H1 (cell line): ENCODE measurements at regions not wholly inside any gene's neighbourhood (a gene's known extent, or its start where the extent isn't known, plus 50 kb on each side); places are given as distances from the start of the nearest gene placed in this dataset.

ENCODE experiments used
- CHD2 ChIP-seq: IDR thresholded peaks from 2 replicates; pipeline ENCODE4 v1.6.1; 2012; ENCODE audit warnings: low read length, improper control_type of control experiment
- KDM5A ChIP-seq: fragments of 200-600 bp; IDR thresholded peaks from 2 replicates; pipeline ENCODE4 v1.7.1; 2012; ENCODE audit warnings: mild to moderate bottlenecking, low read length, inconsistent platforms, mixed read lengths
- PHF8 ChIP-seq: fragments of 200-600 bp; sonication (generic); conservative IDR thresholded peaks from 2 replicates; pipeline ENCODE4 v1.7.1; 2012; ENCODE audit warnings: low read depth, mild to moderate bottlenecking, inconsistent platforms, low read length, moderate library complexity
- SIX5 ChIP-seq: IDR thresholded peaks from 2 replicates; pipeline ENCODE4 v1.6.1; 2011; ENCODE audit warnings: mild to moderate bottlenecking, low read depth, low read length
- SP1 ChIP-seq: IDR thresholded peaks from 2 replicates; pipeline ENCODE4 v1.6.1; 2011; ENCODE audit warnings: low read depth, low read length
- TF ChIP-seq, protein P1 (sequence below): fragments of 300-600 bp; sonication (generic); IDR thresholded peaks from 2 replicates; pipeline ENCODE4 v1.7.1; 2012; ENCODE audit warnings: low read length, moderate library complexity, mild to moderate bottlenecking, inconsistent platforms; ENCODE audit not compliant: insufficient replicate concordance

DNA sequence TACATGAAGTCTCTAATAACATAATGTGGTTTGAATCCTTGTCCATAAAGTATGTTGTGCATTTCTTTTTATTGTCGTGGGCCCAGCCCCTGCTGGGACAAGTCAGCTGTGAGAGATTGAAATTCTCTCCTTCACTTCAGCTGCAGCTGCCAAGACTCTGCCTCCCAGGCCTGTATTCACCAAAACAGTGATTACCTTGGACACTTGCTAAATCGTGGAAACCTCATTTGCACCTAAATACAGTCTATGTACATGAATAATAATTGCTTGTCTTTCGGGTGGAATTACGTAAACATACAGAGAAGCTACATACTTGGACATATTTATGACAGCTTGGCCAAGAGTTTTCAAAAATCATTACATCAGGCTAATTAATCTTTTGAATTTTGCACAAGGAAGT is 898.5 kb upstream of the SEMA6A start (continued):
- TF ChIP-seq, protein P1, sequence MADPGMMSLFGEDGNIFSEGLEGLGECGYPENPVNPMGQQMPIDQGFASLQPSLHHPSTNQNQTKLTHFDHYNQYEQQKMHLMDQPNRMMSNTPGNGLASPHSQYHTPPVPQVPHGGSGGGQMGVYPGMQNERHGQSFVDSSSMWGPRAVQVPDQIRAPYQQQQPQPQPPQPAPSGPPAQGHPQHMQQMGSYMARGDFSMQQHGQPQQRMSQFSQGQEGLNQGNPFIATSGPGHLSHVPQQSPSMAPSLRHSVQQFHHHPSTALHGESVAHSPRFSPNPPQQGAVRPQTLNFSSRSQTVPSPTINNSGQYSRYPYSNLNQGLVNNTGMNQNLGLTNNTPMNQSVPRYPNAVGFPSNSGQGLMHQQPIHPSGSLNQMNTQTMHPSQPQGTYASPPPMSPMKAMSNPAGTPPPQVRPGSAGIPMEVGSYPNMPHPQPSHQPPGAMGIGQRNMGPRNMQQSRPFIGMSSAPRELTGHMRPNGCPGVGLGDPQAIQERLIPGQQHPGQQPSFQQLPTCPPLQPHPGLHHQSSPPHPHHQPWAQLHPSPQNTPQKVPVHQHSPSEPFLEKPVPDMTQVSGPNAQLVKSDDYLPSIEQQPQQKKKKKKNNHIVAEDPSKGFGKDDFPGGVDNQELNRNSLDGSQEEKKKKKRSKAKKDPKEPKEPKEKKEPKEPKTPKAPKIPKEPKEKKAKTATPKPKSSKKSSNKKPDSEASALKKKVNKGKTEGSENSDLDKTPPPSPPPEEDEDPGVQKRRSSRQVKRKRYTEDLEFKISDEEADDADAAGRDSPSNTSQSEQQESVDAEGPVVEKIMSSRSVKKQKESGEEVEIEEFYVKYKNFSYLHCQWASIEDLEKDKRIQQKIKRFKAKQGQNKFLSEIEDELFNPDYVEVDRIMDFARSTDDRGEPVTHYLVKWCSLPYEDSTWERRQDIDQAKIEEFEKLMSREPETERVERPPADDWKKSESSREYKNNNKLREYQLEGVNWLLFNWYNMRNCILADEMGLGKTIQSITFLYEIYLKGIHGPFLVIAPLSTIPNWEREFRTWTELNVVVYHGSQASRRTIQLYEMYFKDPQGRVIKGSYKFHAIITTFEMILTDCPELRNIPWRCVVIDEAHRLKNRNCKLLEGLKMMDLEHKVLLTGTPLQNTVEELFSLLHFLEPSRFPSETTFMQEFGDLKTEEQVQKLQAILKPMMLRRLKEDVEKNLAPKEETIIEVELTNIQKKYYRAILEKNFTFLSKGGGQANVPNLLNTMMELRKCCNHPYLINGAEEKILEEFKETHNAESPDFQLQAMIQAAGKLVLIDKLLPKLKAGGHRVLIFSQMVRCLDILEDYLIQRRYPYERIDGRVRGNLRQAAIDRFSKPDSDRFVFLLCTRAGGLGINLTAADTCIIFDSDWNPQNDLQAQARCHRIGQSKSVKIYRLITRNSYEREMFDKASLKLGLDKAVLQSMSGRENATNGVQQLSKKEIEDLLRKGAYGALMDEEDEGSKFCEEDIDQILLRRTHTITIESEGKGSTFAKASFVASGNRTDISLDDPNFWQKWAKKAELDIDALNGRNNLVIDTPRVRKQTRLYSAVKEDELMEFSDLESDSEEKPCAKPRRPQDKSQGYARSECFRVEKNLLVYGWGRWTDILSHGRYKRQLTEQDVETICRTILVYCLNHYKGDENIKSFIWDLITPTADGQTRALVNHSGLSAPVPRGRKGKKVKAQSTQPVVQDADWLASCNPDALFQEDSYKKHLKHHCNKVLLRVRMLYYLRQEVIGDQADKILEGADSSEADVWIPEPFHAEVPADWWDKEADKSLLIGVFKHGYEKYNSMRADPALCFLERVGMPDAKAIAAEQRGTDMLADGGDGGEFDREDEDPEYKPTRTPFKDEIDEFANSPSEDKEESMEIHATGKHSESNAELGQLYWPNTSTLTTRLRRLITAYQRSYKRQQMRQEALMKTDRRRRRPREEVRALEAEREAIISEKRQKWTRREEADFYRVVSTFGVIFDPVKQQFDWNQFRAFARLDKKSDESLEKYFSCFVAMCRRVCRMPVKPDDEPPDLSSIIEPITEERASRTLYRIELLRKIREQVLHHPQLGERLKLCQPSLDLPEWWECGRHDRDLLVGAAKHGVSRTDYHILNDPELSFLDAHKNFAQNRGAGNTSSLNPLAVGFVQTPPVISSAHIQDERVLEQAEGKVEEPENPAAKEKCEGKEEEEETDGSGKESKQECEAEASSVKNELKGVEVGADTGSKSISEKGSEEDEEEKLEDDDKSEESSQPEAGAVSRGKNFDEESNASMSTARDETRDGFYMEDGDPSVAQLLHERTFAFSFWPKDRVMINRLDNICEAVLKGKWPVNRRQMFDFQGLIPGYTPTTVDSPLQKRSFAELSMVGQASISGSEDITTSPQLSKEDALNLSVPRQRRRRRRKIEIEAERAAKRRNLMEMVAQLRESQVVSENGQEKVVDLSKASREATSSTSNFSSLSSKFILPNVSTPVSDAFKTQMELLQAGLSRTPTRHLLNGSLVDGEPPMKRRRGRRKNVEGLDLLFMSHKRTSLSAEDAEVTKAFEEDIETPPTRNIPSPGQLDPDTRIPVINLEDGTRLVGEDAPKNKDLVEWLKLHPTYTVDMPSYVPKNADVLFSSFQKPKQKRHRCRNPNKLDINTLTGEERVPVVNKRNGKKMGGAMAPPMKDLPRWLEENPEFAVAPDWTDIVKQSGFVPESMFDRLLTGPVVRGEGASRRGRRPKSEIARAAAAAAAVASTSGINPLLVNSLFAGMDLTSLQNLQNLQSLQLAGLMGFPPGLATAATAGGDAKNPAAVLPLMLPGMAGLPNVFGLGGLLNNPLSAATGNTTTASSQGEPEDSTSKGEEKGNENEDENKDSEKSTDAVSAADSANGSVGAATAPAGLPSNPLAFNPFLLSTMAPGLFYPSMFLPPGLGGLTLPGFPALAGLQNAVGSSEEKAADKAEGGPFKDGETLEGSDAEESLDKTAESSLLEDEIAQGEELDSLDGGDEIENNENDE, result no peak
- no peak for TF ChIP-seq CHD2
- no peak for TF ChIP-seq KDM5A
- TF ChIP-seq SIX5, result no peak
- no peak for TF ChIP-seq SP1
- TF ChIP-seq PHF8, result no peak
